Thyroid gland (tissue), 4 donors: ENCODE measurements at regions not wholly inside any gene's neighbourhood (a gene's known extent, or its start where the extent isn't known, plus 50 kb on each side); places are given as distances from the start of the nearest gene placed in this dataset.

Experiments
- POLR2A ChIP-seq, 2 donors: fragments of 450-650 bp; IDR thresholded peaks; one replicate each; pipeline ENCODE4 v1.6.1; 2017; ENCODE audit warnings: antibody characterized with exemption in 2 of 2, mild to moderate bottlenecking in 2 of 2, moderate library complexity in 1 of 2
- TF ChIP-seq, protein P1 (sequence below), 6 experiments: fragments of 200-600 bp in 3 of 6; fragments of 450-650 bp in 3 of 6; sonication (generic) in 3 of 6; IDR thresholded peaks; one replicate each; pipeline ENCODE4 v1.5.1; 2016 to 2019; ENCODE audit warnings: antibody characterized with exemption in 6 of 6, mild to moderate bottlenecking in 2 of 6, inconsistent platforms in 1 of 6, moderate library complexity in 1 of 6

DNA sequence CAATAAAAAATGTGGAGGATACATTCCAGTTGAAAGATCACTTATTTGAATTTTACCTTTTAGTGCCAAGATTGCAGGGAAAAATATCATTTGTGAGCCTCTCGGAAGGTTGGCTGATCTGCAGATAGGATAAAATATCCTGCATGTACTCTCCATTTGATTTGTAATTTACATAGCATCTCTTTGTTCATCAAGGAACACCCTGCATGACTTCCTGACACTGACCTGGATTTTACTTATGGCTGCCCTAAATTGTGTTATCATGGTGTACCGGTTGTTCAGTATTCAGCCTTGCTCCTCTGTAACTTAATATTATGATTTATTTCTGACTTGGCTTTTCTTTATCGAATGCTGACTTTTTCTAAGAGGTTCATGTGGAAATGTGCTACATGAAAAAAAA lies 226.4 kb downstream of the PIK3C3 start:
- TF ChIP-seq, protein P1, sequence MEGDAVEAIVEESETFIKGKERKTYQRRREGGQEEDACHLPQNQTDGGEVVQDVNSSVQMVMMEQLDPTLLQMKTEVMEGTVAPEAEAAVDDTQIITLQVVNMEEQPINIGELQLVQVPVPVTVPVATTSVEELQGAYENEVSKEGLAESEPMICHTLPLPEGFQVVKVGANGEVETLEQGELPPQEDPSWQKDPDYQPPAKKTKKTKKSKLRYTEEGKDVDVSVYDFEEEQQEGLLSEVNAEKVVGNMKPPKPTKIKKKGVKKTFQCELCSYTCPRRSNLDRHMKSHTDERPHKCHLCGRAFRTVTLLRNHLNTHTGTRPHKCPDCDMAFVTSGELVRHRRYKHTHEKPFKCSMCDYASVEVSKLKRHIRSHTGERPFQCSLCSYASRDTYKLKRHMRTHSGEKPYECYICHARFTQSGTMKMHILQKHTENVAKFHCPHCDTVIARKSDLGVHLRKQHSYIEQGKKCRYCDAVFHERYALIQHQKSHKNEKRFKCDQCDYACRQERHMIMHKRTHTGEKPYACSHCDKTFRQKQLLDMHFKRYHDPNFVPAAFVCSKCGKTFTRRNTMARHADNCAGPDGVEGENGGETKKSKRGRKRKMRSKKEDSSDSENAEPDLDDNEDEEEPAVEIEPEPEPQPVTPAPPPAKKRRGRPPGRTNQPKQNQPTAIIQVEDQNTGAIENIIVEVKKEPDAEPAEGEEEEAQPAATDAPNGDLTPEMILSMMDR (IDR thresholded peaks at IDR 0.05) = no peak
- no peak for TF ChIP-seq POLR2A (IDR thresholded peaks at IDR 0.05)
